A549 (cell line): ENCODE measurements at regions not wholly inside any gene's neighbourhood (a gene's known extent, or its start where the extent isn't known, plus 50 kb on each side); places are given as distances from the start of the nearest gene placed in this dataset.

ENCODE experiments used
- ATAC-seq, 2 experiments: fragments of 200-7000 bp in 1 of 2; fragments of >200 bp in 1 of 2; cut with Nextera tagmentation in 1 of 2; cut with Tn5 transposase in 1 of 2; 3 replicates each; pipeline versions ENCODE4 v1.8.0 to v1.9.1; 2018 to 2020; ENCODE audit warnings: mild to moderate bottlenecking in 1 of 2, moderate library complexity in 1 of 2
- CTCF ChIA-PET: fragments of 300-600 bp; sonication (Branson Sonifier 250); formaldehyde crosslinking; extraction: SDS; loops from one replicate; lab custom pipeline; 2021; ENCODE audit warnings: antibody characterized with exemption, inconsistent platforms; lab: Yijun Ruan, JAX
- POLR2A ChIA-PET: fragments of 350-600 bp; formaldehyde crosslinking; extraction: SDS; loops from one replicate; lab custom pipeline; 2021; ENCODE audit warnings: antibody characterized with exemption, inconsistent platforms; lab: Yijun Ruan, JAX
- DNase-seq, 2 experiments: peaks; one replicate each; pipeline versions ENCODE4 v3.0.0 to v3.0.0-alpha.2; 2011 to 2016; ENCODE audit warnings: low read depth in 1 of 2, low spot score in 1 of 2
- FAIRE-seq: peaks from 2 replicates; lab custom pipeline; 2011; peaks lifted over from hg19 to GRCh38; lab: Jason Lieb, UNC
- H3K27ac ChIP-seq, 2 experiments: fragments of >200 bp; sonication (Bioruptor Twin); formaldehyde crosslinking; 3 replicates each; pipeline ENCODE4 v1.5.1; 2016 to 2017
- H3K4me1 ChIP-seq: fragments of >200 bp; sonication (Bioruptor Twin); formaldehyde crosslinking; 3 replicates; pipeline ENCODE4 v1.6.1; 2016
- H3K4me2 ChIP-seq: fragments of >200 bp; sonication (Bioruptor Twin); formaldehyde crosslinking; 3 replicates; pipeline ENCODE4 v1.6.1; 2016
- H3K4me3 ChIP-seq: fragments of >200 bp; sonication (Bioruptor Twin); formaldehyde crosslinking; 3 replicates; pipeline ENCODE4 v1.5.1; 2016
- H3K9me3 ChIP-seq: fragments of >200 bp; sonication (Bioruptor Twin); formaldehyde crosslinking; 3 replicates; pipeline ENCODE4 v1.6.1; 2016
- BHLHE40 ChIP-seq: IDR thresholded peaks from 2 replicates; pipeline ENCODE4 v1.6.1; 2012; ENCODE audit warnings: low read depth, low read length, inconsistent platforms
- CBX2 ChIP-seq: fragments of 200-600 bp; sonication (generic); IDR thresholded peaks from 2 replicates; pipeline ENCODE4 v1.6.1; 2016; ENCODE audit warnings: low read depth, mild to moderate bottlenecking, borderline replicate concordance
- CBX8 ChIP-seq: fragments of 200-600 bp; sonication (generic); IDR thresholded peaks from 2 replicates; pipeline ENCODE4 v1.6.1; 2016
- CEBPB ChIP-seq, 2 experiments: fragments of >200 bp in 1 of 2; sonication (Bioruptor Twin) in 1 of 2; formaldehyde crosslinking in 1 of 2; IDR thresholded peaks; 2 replicates each; pipeline ENCODE4 v1.6.1; 2012 to 2016
- CHD2 ChIP-seq: fragments of 150-350 bp; IDR thresholded peaks from 2 replicates; pipeline ENCODE4 v1.6.1; 2014; ENCODE audit warnings: low read length; ENCODE audit not compliant: partially characterized antibody
- E2F6 ChIP-seq: IDR thresholded peaks from 2 replicates; pipeline ENCODE4 v1.6.1; 2012; ENCODE audit warnings: low read depth, borderline replicate concordance
- ELK1 ChIP-seq: fragments of 150-350 bp; IDR thresholded peaks from 2 replicates; pipeline ENCODE4 v1.6.1; 2014; ENCODE audit warnings: low read depth, mild to moderate bottlenecking, low read length
- EP300 ChIP-seq, 2 experiments: fragments of >200 bp; sonication (Bioruptor Twin); formaldehyde crosslinking; IDR thresholded peaks; 2 replicates in 1 of 2; 3 replicates in 1 of 2; pipeline ENCODE4 v1.6.1; 2016 to 2017
- FOSB ChIP-seq: fragments of 250-450 bp; sonication (Bioruptor Pico); IDR thresholded peaks from 2 replicates; pipeline ENCODE4 v1.5.0; 2020; ENCODE audit warnings: mild to moderate bottlenecking, moderate library complexity
- FOSL2 ChIP-seq, 2 experiments: fragments of 450-650 bp in 1 of 2; fragments of >200 bp in 1 of 2; sonication (Bioruptor Twin) in 1 of 2; formaldehyde crosslinking; IDR thresholded peaks; 2 replicates each; pipeline versions ENCODE4 v1.5.0 to v1.6.1; 2016 to 2020; ENCODE audit warnings: mild to moderate bottlenecking in 1 of 2, moderate library complexity in 1 of 2
- FOXS1 ChIP-seq: fragments of 250-450 bp; sonication (Bioruptor Pico); IDR thresholded peaks from 2 replicates; pipeline ENCODE4 v1.5.0; 2020; ENCODE audit warnings: mild to moderate bottlenecking, moderate library complexity
- GATA3 ChIP-seq: IDR thresholded peaks from 2 replicates; pipeline ENCODE4 v1.6.1; 2012; ENCODE audit warnings: borderline replicate concordance
- HDAC2 ChIP-seq: fragments of 200-600 bp; sonication (generic); IDR thresholded peaks from 2 replicates; pipeline ENCODE4 v1.6.1; 2016
- HOXB13 ChIP-seq: fragments of 250-450 bp; sonication (Bioruptor Pico); IDR thresholded peaks from 2 replicates; pipeline ENCODE4 v1.5.0; 2020; ENCODE audit warnings: low read depth, mild to moderate bottlenecking, moderate library complexity
- JUNB ChIP-seq: fragments of >200 bp; sonication (Bioruptor Twin); formaldehyde crosslinking; IDR thresholded peaks from 2 replicates; pipeline ENCODE4 v1.6.1; 2016
- KDM5A ChIP-seq: fragments of 200-600 bp; sonication (generic); IDR thresholded peaks from 2 replicates; pipeline ENCODE4 v1.6.1; 2016; ENCODE audit warnings: antibody characterized with exemption, mild to moderate bottlenecking
- MAFK ChIP-seq: fragments of 450-650 bp; IDR thresholded peaks from 2 replicates; pipeline ENCODE4 v1.6.1; 2014; ENCODE audit not compliant: partially characterized antibody
- MAX ChIP-seq: IDR thresholded peaks from 2 replicates; pipeline ENCODE4 v1.6.1; 2012
- MAZ ChIP-seq: fragments of 150-350 bp; IDR thresholded peaks from 2 replicates; pipeline ENCODE4 v1.6.1; 2014; ENCODE audit warnings: antibody characterized with exemption, low read depth, low read length, borderline replicate concordance
- NR3C1 ChIP-seq: fragments of >200 bp; sonication (Bioruptor Twin); formaldehyde crosslinking; IDR thresholded peaks from 3 replicates; pipeline ENCODE4 v1.6.1; 2017
- PBX3 ChIP-seq: IDR thresholded peaks from 2 replicates; pipeline ENCODE4 v1.6.1; 2012
- PHF8 ChIP-seq: fragments of 200-600 bp; sonication (generic); IDR thresholded peaks from 2 replicates; pipeline ENCODE4 v1.6.1; 2016; ENCODE audit warnings: low read depth, mild to moderate bottlenecking, antibody characterized with exemption, moderate library complexity, borderline replicate concordance
- POLR2AphosphoS2 ChIP-seq: conservative IDR thresholded peaks from 2 replicates; pipeline ENCODE4 v1.6.1; 2012; ENCODE audit warnings: low read length, improper control_type of control experiment, inconsistent platforms
- RAD21 ChIP-seq, 2 experiments: fragments of >200 bp in 1 of 2; sonication (Bioruptor Twin) in 1 of 2; formaldehyde crosslinking in 1 of 2; IDR thresholded peaks in 1 of 2; conservative IDR thresholded peaks in 1 of 2; 2 replicates in 1 of 2; 3 replicates in 1 of 2; pipeline ENCODE4 v1.6.1; 2012 to 2018; ENCODE audit warnings: inconsistent platforms in 1 of 2
- RCOR1 ChIP-seq: fragments of 150-350 bp; IDR thresholded peaks from 2 replicates; pipeline ENCODE4 v1.6.1; 2014; ENCODE audit warnings: antibody characterized with exemption, low read length, low read depth
- RFX5 ChIP-seq: fragments of 450-650 bp; IDR thresholded peaks from 2 replicates; pipeline ENCODE4 v1.7.1; 2014; ENCODE audit warnings: antibody characterized with exemption, mild to moderate bottlenecking, moderate library complexity
- RNF2 ChIP-seq: fragments of 200-600 bp; sonication (generic); IDR thresholded peaks from 2 replicates; pipeline ENCODE4 v1.6.1; 2016; ENCODE audit warnings: low read depth, mild to moderate bottlenecking, antibody characterized with exemption, moderate library complexity, borderline replicate concordance
- SREBF2 ChIP-seq: fragments of 450-650 bp; IDR thresholded peaks from 2 replicates; pipeline ENCODE4 v1.6.1; 2014; ENCODE audit warnings: mild to moderate bottlenecking, moderate library complexity
- TP53 ChIP-seq: fragments of 250-450 bp; sonication (Bioruptor Pico); IDR thresholded peaks from 2 replicates; pipeline ENCODE4 v1.5.0; 2021; ENCODE audit warnings: mild to moderate bottlenecking, moderate library complexity
- USF2 ChIP-seq: fragments of 450-650 bp; IDR thresholded peaks from 2 replicates; pipeline ENCODE4 v1.6.1; 2014; ENCODE audit warnings: antibody characterized with exemption
- ZFP36 ChIP-seq: fragments of 450-650 bp; IDR thresholded peaks from 2 replicates; pipeline ENCODE4 v1.6.1; 2014; ENCODE audit warnings: borderline replicate concordance; ENCODE audit not compliant: partially characterized antibody
- ZSCAN20 ChIP-seq: fragments of 250-450 bp; sonication (Bioruptor Pico); IDR thresholded peaks from 2 replicates; pipeline ENCODE4 v1.8.0; 2022; ENCODE audit warnings: mild to moderate bottlenecking, moderate library complexity
- WGBS: methylation state at CpG from one replicate; pipeline ENCODE4 v1.1.6; 2017; ENCODE audit errors: missing lambda C conversion rate; 5-methylcytosine and 5-hydroxymethylcytosine counted together

GRCh38 chr6:18584372-18584771, 197.2 kb downstream of the RNF144B start:
- WGBS, result 74% methylated on average over 4 of the region's 4 CpGs
- H3K4me2 ChIP-seq, result no peak overlapping the region
- TF ChIP-seq BHLHE40 (no peak), EP300 (IDR thresholded peaks at IDR 0.05) (no peak), CBX2 (no peak), MAX (no peak), MAZ (no peak), HDAC2 (no peak), JUNB (no peak), USF2 (no peak), RAD21 (conservative IDR thresholded peaks at IDR 0.05 in 1 of 2, IDR thresholded peaks at IDR 0.05 in 1 of 2) (no peak), GATA3 (no peak), POLR2AphosphoS2 (no peak), RFX5 (no peak), PHF8 (no peak), TP53 (CRISPR knock-in tag) (no peak), CHD2 (no peak), MAFK (no peak), PBX3 (no peak), CEBPB (IDR thresholded peaks at IDR 0.05) (no peak), RCOR1 (no peak), ELK1 (no peak)
- peaks cover 6% of the 10 kb centered on the region; the same call in 1 of the 3 replicates for H3K4me1 ChIP-seq
- FAIRE-seq, result no peak
- H3K9me3 ChIP-seq, result no peaks in the 10 kb centered on the region
- ATAC-seq, result no peak
- CTCF ChIA-PET, result no interaction called here
- no peak for DNase-seq
- no peak overlapping the region for H3K27ac ChIP-seq
- no peak overlapping the region for H3K4me3 ChIP-seq
- POLR2A ChIA-PET, result no interaction called here

GRCh38 chr6:18585032-18585573, 198.0 kb downstream of the RNF144B start:
- ATAC-seq (peak in 1 of 2 experiments; percentile 71; a peak in 2 of 6 replicates), DNase-seq (peak in 1 of 2 experiments; percentile 12), FAIRE-seq (no peak)
- Histone ChIP-seq H3K9me3 (no peaks in the 10 kb centered on the region), H3K4me3 (no peak overlapping the region), H3K27ac (no peak overlapping the region), H3K4me2 (peak overlapping the region; percentile 32; the same call in 1 of the 3 replicates), H3K4me1 (peaks cover 6% of the 10 kb centered on the region; the same call in 1 of the 3 replicates)
- CTCF ChIA-PET, result no interaction called here
- POLR2A ChIA-PET, result no interaction called here
- TF ChIP-seq CBX2 (no peak), ZSCAN20 (CRISPR knock-in tag) (no peak), E2F6 (no peak), CHD2 (no peak), NR3C1 (no peak), CBX8 (no peak), HOXB13 (CRISPR knock-in tag) (no peak), FOSB (CRISPR knock-in tag) (no peak), RFX5 (no peak), ELK1 (no peak), SREBF2 (no peak), FOSL2 (IDR thresholded peaks at IDR 0.05) (no peak), FOSL2 (CRISPR knock-in tag; IDR thresholded peaks at IDR 0.05) (no peak), POLR2AphosphoS2 (no peak), KDM5A (no peak), FOXS1 (CRISPR knock-in tag) (no peak), ZFP36 (no peak), RNF2 (no peak)
- 16% methylated on average over 3 of the region's 4 CpGs for WGBS
